Parathyroid adenoma (tissue), 2 donors: ENCODE measurements at regions not wholly inside any gene's neighbourhood (a gene's known extent, or its start where the extent isn't known, plus 50 kb on each side); places are given as distances from the start of the nearest gene placed in this dataset.

ENCODE experiments used
- H2AFZ ChIP-seq: fragments of 300-600 bp; sonication (generic); one replicate; pipeline ENCODE4 v1.7.0; 2017; ENCODE audit warnings: antibody characterized with exemption, mild to moderate bottlenecking
- H3K27ac ChIP-seq: fragments of 300-600 bp; sonication (generic); one replicate; pipeline ENCODE4 v1.7.0; 2017
- H3K27me3 ChIP-seq: fragments of 300-600 bp; sonication (generic); one replicate; pipeline ENCODE4 v1.7.0; 2017; ENCODE audit warnings: low read length; ENCODE audit not compliant: control insufficient read depth, insufficient read depth
- H3K36me3 ChIP-seq: fragments of 300-600 bp; sonication (generic); one replicate; pipeline ENCODE4 v1.7.0; 2017; ENCODE audit warnings: low read length; ENCODE audit not compliant: control insufficient read depth, insufficient read depth
- H3K4me1 ChIP-seq: fragments of 300-600 bp; sonication (generic); one replicate; pipeline ENCODE4 v1.7.0; 2017; ENCODE audit warnings: control low read depth
- H3K4me2 ChIP-seq: fragments of 300-600 bp; sonication (generic); one replicate; pipeline ENCODE4 v1.7.0; 2017; ENCODE audit warnings: low read length
- H3K4me3 ChIP-seq: fragments of 300-600 bp; sonication (generic); one replicate; pipeline ENCODE4 v1.7.0; 2017; ENCODE audit warnings: low read depth, low read length
- H3K79me2 ChIP-seq: fragments of 300-600 bp; sonication (generic); one replicate; pipeline ENCODE4 v1.7.0; 2017; ENCODE audit warnings: control low read depth
- H3K9ac ChIP-seq: fragments of 300-600 bp; sonication (generic); one replicate; pipeline ENCODE4 v1.7.0; 2017; ENCODE audit warnings: mild to moderate bottlenecking
- H3K9me3 ChIP-seq: fragments of 300-600 bp; sonication (generic); one replicate; pipeline ENCODE4 v1.7.0; 2017; ENCODE audit warnings: low read length; ENCODE audit not compliant: control insufficient read depth
- CTCF ChIP-seq: fragments of 300-600 bp; sonication (generic); IDR thresholded peaks from one replicate; pipeline ENCODE4 v1.7.0; 2017; ENCODE audit warnings: antibody characterized with exemption, mild to moderate bottlenecking
- donor health status: primary hyperparathyroidism.

GRCh38 chr1:70909262-70909822 lies 138.3 kb downstream of the PTGER3 start:
- Histone ChIP-seq H3K9me3 (no peaks in the 10 kb centered on the region), H3K9ac (no peak overlapping the region), H2AFZ (no peak overlapping the region), H3K4me2 (no peak overlapping the region), H3K79me2 (no peaks in the 10 kb centered on the region), H3K27me3 (no peaks in the 10 kb centered on the region), H3K4me1 (no peaks in the 10 kb centered on the region), H3K27ac (no peak overlapping the region), H3K4me3 (no peak overlapping the region), H3K36me3 (no peaks in the 10 kb centered on the region)
- no peak for TF ChIP-seq CTCF

GRCh38 chr1:70910013-70910412 lies 137.6 kb downstream of the PTGER3 start:
- Histone ChIP-seq H3K36me3 (no peaks in the 10 kb centered on the region), H3K4me3 (no peak overlapping the region), H3K79me2 (no peaks in the 10 kb centered on the region), H3K27ac (no peak overlapping the region), H3K9me3 (no peaks in the 10 kb centered on the region), H3K27me3 (no peaks in the 10 kb centered on the region), H3K4me2 (no peak overlapping the region), H3K4me1 (no peaks in the 10 kb centered on the region), H3K9ac (no peak overlapping the region), H2AFZ (no peak overlapping the region)
- no peak for TF ChIP-seq CTCF

- Histone ChIP-seq H3K79me2 (no peaks in the 10 kb centered on the region), H3K27ac (peak overlapping the region; percentile 3), H3K9ac (no peak overlapping the region), H3K4me3 (no peak overlapping the region), H3K4me2 (no peak overlapping the region), H3K4me1 (peaks cover 4% of the 10 kb centered on the region), H3K36me3 (no peaks in the 10 kb centered on the region), H3K9me3 (no peaks in the 10 kb centered on the region), H3K27me3 (no peaks in the 10 kb centered on the region), H2AFZ (no peak overlapping the region)
- no peak for TF ChIP-seq CTCF
Observed at GRCh38 chr1:70911861-70912260, 135.8 kb downstream of the PTGER3 start.

GRCh38 chr1:70914224-70914623 lies 133.4 kb downstream of the PTGER3 start:
- no peaks in the 10 kb centered on the region for H3K36me3 ChIP-seq
- no peak overlapping the region for H3K4me3 ChIP-seq
- H3K27ac ChIP-seq, result no peak overlapping the region
- no peak overlapping the region for H2AFZ ChIP-seq
- H3K79me2 ChIP-seq, result no peaks in the 10 kb centered on the region
- H3K9me3 ChIP-seq, result no peaks in the 10 kb centered on the region
- peaks cover 4% of the 10 kb centered on the region for H3K4me1 ChIP-seq
- no peak for TF ChIP-seq CTCF
- H3K4me2 ChIP-seq, result no peak overlapping the region
- no peak overlapping the region for H3K9ac ChIP-seq
- H3K27me3 ChIP-seq, result no peaks in the 10 kb centered on the region

GRCh38 chr1:70915258-70916033 lies 132.2 kb downstream of the PTGER3 start:
- Histone ChIP-seq H3K9ac (no peak overlapping the region), H3K9me3 (no peaks in the 10 kb centered on the region), H3K27me3 (no peaks in the 10 kb centered on the region)

More at GRCh38 chr1:70915258-70916033, 132.2 kb downstream of the PTGER3 start:
- H3K27ac ChIP-seq, result peak overlapping the region; percentile 38
- H2AFZ ChIP-seq, result no peak overlapping the region
- no peaks in the 10 kb centered on the region for H3K79me2 ChIP-seq
- H3K4me3 ChIP-seq, result no peak overlapping the region
- H3K4me2 ChIP-seq, result peak overlapping the region; percentile 21
- peaks cover 4% of the 10 kb centered on the region for H3K4me1 ChIP-seq
- TF ChIP-seq CTCF, result no peak
- H3K36me3 ChIP-seq, result no peaks in the 10 kb centered on the region
